HG02981 (cell line): ENCODE measurements at regions not wholly inside any gene's neighbourhood (a gene's known extent, or its start where the extent isn't known, plus 50 kb on each side); places are given as distances from the start of the nearest gene placed in this dataset.

Experiments used
- ATAC-seq: cut with Tn5 transposase; IDR thresholded peaks from one replicate; pipeline ENCODE4 v1.9.1; 2021; ENCODE audit warnings: mild to moderate bottlenecking, moderate library complexity; ENCODE audit not compliant: unreplicated experiment

DNA sequence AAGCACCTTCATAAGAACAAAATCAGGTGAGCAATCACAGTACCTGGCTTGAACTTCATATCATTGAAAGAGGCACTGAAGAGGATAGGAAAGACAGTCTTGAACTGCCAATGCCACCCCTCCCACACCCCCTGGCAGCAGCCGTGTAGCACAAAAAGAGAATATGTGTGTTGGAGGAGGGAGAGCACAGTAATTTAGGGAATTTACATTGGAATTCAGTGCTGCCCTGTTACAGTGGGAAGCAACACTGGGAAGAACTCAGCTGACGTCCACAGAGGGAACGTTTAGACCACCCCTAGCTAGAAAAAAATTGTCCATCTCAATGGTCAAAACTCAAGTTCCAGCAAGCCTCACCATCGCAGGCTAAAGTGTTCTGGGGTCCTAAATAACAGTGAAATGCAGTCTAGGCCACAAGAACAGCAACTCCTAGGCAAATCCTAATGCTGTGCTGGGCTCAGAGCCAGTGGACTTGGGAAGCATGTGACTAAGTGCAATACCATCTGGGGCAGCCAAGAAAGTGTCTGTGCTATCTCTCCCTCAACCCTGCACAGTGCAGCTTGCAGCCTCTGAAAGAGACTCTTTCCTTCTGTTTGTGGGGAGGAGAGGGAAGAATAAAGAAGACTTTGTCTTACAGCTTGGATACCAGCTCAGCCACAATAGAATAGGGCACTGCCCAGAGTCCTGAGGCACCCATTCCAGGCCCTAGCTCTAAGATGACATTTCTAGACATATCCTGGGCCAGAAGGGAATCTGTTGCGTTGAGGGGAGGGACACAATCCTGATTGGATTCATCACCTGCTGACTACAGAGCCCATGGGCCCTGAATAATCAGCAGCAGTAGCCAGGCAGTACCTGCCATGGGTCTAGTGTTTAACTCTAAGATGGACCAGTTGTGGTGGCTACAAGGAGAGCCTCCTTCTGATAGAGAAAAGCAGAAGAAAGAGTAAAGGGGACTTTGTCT lies 62.1 kb upstream of the VLDLR start:
- ATAC-seq, result no peak

DNA sequence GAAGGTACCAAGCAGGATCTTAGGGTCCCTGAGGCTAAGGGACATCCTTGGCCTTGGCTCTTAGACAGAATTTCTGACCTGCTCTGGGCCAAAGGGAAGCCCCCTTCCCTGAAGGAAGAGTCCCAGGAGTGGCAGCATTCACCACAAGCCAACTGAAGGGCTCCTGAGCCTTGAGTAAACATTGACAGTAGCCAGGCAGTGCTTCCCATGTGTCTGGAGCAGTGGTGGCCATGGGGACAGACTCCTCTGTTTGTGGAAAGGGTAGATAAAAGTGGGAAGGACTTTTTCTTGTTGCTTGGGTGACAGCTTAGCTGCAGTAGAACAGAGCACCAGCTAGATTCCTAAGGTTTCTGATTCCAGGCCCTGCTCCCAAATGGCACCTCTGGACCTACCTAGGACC lies 61.4 kb upstream of the VLDLR start:
- no peak for ATAC-seq

- no peak for ATAC-seq
Measured at GRCh38 chr9:2565676-2566340, 55.8 kb upstream of the VLDLR start.

DNA sequence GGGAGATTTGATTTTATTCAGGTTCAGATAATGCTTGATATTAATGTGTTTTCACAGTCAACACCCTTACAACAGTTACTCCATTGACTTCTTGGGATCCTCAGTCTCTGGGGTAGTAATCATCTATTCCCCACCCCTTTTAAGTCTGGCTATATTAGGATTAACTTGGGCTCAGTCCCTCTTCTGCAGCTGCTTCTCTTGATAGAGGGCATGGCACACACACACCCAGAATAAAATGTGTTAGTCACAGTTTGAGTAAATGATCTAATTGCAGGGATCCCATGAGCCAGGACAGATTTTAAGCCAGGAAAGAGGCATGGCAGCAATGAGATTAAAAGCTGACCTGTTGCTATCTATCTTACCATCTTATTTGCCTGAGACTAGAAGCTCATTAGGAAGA lies 53.7 kb upstream of the VLDLR start:
- no peak for ATAC-seq

- ATAC-seq, result no peak
Measured at GRCh38 chr9:2568689-2569088, 52.9 kb upstream of the VLDLR start.

DNA sequence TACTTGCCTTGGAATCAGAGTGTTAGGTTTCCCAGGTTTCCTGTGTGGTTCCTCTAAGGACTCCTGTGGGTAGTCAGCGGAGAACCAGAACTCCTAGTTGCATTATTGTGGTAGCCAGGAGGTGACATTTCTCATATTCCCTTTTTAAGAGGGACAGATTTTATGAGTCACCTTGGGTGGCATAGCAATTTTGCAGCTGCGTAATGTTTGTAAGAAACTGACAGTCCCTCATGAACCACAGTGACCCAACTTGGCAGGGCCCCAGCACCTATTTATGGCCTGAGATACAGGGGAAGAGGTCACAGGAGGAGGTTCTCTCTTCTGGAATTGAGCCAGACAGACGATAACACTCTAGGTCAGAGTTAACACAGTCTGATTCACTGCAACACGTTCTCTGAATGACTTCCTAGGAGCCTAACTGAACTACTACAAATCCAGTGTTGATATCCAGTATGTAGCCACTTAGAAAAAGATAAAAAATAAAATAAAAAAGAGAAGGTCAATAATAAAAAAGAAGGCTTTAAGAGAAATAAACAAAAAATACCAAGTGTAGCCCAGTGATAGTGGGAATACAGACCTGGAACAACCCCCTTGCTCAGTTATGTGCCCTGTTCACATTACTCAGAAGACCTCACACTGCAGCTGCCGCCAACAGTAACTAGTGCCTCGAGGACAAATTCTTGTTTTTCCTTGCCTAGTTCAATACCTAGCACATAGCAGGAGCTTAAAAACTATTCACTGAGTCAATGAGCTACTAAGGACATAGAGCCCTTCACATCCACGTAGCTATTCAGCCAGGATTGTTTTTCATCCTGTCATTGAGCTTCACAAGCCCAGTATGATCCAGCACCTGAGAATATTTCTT lies 50.7 kb upstream of the VLDLR start:
- ATAC-seq, result peak; percentile 80
